SU-DHL-6 (cell line): ENCODE measurements at regions not wholly inside any gene's neighbourhood (a gene's known extent, or its start where the extent isn't known, plus 50 kb on each side); places are given as distances from the start of the nearest gene placed in this dataset.
"Not testable (repeated sequence)": the region's sequence is repeated elsewhere in the genome, so short reads cannot be mapped to it uniquely, and the experiment has no call there.

Experiments used
- EZH2phosphoT487 ChIP-seq: fragments of 200-600 bp; sonication (generic), shearing (Covaris generic); conservative IDR thresholded peaks from 2 replicates; pipeline ENCODE4 v1.6.1; 2018; ENCODE audit warnings: mild to moderate bottlenecking, antibody characterized with exemption, low read length, moderate library complexity, mixed read lengths
- TF ChIP-seq, protein P1 (sequence below): fragments of 200-600 bp; sonication (generic); IDR thresholded peaks from one replicate; pipeline ENCODE4 v1.5.1; 2017; ENCODE audit warnings: antibody characterized with exemption, mild to moderate bottlenecking, low read length, moderate library complexity; ENCODE audit not compliant: insufficient read depth, poor library complexity, severe bottlenecking

DNA sequence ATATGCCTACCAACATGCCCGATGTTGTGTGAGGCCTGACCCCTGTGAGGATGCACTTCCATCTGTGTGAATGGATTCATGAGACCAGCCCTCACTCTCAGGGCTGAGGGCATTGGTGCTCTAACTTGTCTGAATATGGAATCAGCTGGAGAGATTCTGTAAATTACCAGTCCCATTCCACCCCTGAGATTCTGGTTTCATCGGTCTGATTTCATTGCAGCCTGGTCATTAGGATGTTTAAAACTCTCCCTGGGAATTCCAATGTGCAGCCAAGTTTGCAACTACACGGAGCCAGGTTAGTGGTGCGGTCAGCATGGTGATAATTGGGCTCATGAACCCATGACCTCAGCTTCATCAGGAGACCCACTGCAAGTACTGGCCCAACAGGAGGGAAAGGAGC is 51.4 kb upstream of the TP53BP2 start:
- TF ChIP-seq, protein P1, sequence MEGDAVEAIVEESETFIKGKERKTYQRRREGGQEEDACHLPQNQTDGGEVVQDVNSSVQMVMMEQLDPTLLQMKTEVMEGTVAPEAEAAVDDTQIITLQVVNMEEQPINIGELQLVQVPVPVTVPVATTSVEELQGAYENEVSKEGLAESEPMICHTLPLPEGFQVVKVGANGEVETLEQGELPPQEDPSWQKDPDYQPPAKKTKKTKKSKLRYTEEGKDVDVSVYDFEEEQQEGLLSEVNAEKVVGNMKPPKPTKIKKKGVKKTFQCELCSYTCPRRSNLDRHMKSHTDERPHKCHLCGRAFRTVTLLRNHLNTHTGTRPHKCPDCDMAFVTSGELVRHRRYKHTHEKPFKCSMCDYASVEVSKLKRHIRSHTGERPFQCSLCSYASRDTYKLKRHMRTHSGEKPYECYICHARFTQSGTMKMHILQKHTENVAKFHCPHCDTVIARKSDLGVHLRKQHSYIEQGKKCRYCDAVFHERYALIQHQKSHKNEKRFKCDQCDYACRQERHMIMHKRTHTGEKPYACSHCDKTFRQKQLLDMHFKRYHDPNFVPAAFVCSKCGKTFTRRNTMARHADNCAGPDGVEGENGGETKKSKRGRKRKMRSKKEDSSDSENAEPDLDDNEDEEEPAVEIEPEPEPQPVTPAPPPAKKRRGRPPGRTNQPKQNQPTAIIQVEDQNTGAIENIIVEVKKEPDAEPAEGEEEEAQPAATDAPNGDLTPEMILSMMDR = not testable (repeated sequence)
- TF ChIP-seq EZH2phosphoT487 = not testable (repeated sequence)
